OCI-LY3 (cell line): ENCODE measurements at regions not wholly inside any gene's neighbourhood (a gene's known extent, or its start where the extent isn't known, plus 50 kb on each side); places are given as distances from the start of the nearest gene placed in this dataset.
A peak's percentile ranks its signal among the peaks of the same experiment; 100 is the strongest.

Experiments
- H2AFZ ChIP-seq: fragments of 200-600, 300-600 bp; shearing (Covaris generic); 2 replicates; pipeline ENCODE4 v1.6.0; 2014; ENCODE audit warnings: antibody characterized with exemption, low read depth, low read length
- H3K27ac ChIP-seq: fragments of 200-600, 300-600 bp; sonication (generic); 2 replicates; pipeline ENCODE4 v1.5.1; 2014; ENCODE audit warnings: mild to moderate bottlenecking, low read length, moderate library complexity, mixed read lengths
- H3K27me3 ChIP-seq: fragments of 200-600, 300-600 bp; sonication (generic); 2 replicates; pipeline ENCODE4 v1.6.1; 2014; ENCODE audit warnings: low read depth, low read length, mixed read lengths
- H3K36me3 ChIP-seq: fragments of 200-600, 300-600 bp; sonication (generic); replicated peaks from 2 replicates; pipeline ENCODE3; 2014; ENCODE audit warnings: low read depth, low read length, mixed read lengths
- H3K4me1 ChIP-seq: fragments of 300-600, 200-600 bp; sonication (generic); 2 replicates; pipeline ENCODE4 v1.6.1; 2014; ENCODE audit warnings: low read length, mixed read lengths
- H3K4me2 ChIP-seq: fragments of 200-600, 300-600 bp; sonication (generic); 2 replicates; pipeline ENCODE4 v1.6.1; 2014; ENCODE audit warnings: low read length, mixed read lengths
- H3K4me3 ChIP-seq: fragments of 300-600, 200-600 bp; sonication (generic); 2 replicates; pipeline ENCODE4 v1.5.1; 2014; ENCODE audit warnings: antibody characterized with exemption, mild to moderate bottlenecking, low read length, moderate library complexity
- H3K79me2 ChIP-seq: fragments of 300-600, 200-600 bp; shearing (Covaris generic); 2 replicates; pipeline ENCODE4 v1.6.1; 2014; ENCODE audit warnings: mild to moderate bottlenecking, low read length, mixed read lengths
- H3K9ac ChIP-seq: fragments of 300-600, 200-600 bp; shearing (Covaris generic); 2 replicates; pipeline ENCODE4 v1.6.0; 2014; ENCODE audit warnings: mild to moderate bottlenecking, low read length, moderate library complexity
- H3K9me3 ChIP-seq: fragments of 200-600, 300-600 bp; shearing (Covaris generic); 2 replicates; pipeline ENCODE4 v1.6.1; 2014; ENCODE audit warnings: low read length, mixed read lengths; ENCODE audit not compliant: insufficient read depth
- H4K20me1 ChIP-seq: fragments of 200-600, 300-600 bp; sonication (generic); 2 replicates; pipeline ENCODE4 v1.6.1; 2016; ENCODE audit warnings: low read length, mixed read lengths; ENCODE audit not compliant: insufficient read depth
- EZH2phosphoT487 ChIP-seq: fragments of 200-600 bp; shearing (Covaris generic); IDR thresholded peaks from 2 replicates; pipeline ENCODE4 v1.6.1; 2018; ENCODE audit warnings: antibody characterized with exemption, mixed run types, low read depth
- TF ChIP-seq, protein P1 (sequence below): fragments of 200-600, 300-600 bp; sonication (generic); IDR thresholded peaks from 2 replicates; pipeline ENCODE4 v1.5.1; 2014; ENCODE audit warnings: antibody characterized with exemption, low read length, low read depth

DNA sequence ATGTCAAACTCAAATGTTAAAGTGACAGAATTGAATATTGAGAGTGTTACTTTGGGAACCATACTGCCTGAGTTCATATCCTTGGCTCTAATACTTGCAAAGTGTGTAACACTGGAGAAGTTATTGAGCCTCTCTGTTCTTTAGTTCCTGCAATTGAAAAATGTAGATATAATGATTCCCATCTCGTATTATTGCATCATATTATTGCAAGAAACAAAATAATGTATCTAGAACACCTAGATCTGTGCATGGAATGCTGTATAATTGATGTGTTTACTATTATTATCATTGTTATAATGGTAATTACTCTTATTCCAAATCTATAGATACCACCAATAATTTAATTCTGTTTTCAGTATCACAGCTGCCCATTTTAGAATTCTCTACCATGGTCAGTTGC lies 310.3 kb downstream of the GABRG2 start:
- no peaks in the 10 kb centered on the region for H3K27me3 ChIP-seq
- H3K9me3 ChIP-seq: no peaks in the 10 kb centered on the region
- no peak overlapping the region for H3K4me3 ChIP-seq
- no peak overlapping the region for H2AFZ ChIP-seq
- no peak overlapping the region for H3K4me2 ChIP-seq
- H4K20me1 ChIP-seq: no peaks in the 10 kb centered on the region
- no peak overlapping the region for H3K27ac ChIP-seq
- peaks cover 8% of the 10 kb centered on the region for H3K4me1 ChIP-seq
- TF ChIP-seq, protein P1, sequence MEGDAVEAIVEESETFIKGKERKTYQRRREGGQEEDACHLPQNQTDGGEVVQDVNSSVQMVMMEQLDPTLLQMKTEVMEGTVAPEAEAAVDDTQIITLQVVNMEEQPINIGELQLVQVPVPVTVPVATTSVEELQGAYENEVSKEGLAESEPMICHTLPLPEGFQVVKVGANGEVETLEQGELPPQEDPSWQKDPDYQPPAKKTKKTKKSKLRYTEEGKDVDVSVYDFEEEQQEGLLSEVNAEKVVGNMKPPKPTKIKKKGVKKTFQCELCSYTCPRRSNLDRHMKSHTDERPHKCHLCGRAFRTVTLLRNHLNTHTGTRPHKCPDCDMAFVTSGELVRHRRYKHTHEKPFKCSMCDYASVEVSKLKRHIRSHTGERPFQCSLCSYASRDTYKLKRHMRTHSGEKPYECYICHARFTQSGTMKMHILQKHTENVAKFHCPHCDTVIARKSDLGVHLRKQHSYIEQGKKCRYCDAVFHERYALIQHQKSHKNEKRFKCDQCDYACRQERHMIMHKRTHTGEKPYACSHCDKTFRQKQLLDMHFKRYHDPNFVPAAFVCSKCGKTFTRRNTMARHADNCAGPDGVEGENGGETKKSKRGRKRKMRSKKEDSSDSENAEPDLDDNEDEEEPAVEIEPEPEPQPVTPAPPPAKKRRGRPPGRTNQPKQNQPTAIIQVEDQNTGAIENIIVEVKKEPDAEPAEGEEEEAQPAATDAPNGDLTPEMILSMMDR: no peak
- TF ChIP-seq EZH2phosphoT487: no peak
- H3K9ac ChIP-seq: no peak overlapping the region
- no peaks in the 10 kb centered on the region for H3K79me2 ChIP-seq
- H3K36me3 ChIP-seq: no peaks in the 10 kb centered on the region

DNA sequence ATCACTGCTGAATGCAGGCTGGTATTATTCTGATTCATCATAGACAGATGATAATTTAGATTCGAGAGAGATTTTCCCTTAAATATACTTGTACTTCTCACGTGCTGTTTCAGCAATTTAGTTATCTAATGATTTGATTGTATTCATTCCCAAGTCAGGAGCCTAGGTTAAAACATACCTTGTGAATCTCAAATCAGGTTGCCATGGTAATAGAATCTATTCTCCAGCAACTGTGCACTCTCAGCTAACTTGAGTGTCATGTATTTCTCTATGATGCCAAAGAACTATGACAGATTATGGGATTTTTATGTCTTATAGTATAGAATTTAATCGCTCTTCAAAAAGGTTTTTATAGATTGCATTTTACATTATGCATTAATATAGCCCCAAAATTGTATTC lies 315.3 kb downstream of the GABRG2 start:
- no peaks in the 10 kb centered on the region for H3K27me3 ChIP-seq
- TF ChIP-seq EZH2phosphoT487: no peak
- TF ChIP-seq, protein P1: no peak
- H3K27ac ChIP-seq: no peak overlapping the region
- 0 out of 2 replicates have a peak, but pooled peaks cover 4% of the 10 kb centered on the region for H3K4me1 ChIP-seq
- no peak overlapping the region for H3K4me3 ChIP-seq
- H3K79me2 ChIP-seq: no peaks in the 10 kb centered on the region
- H3K36me3 ChIP-seq: no peaks in the 10 kb centered on the region
- H3K9me3 ChIP-seq: no peaks in the 10 kb centered on the region; the same call in 1 of the 2 replicates
- H3K9ac ChIP-seq: no peak overlapping the region
- H3K4me2 ChIP-seq: no peak overlapping the region
- no peaks in the 10 kb centered on the region for H4K20me1 ChIP-seq
- H2AFZ ChIP-seq: no peak overlapping the region

DNA sequence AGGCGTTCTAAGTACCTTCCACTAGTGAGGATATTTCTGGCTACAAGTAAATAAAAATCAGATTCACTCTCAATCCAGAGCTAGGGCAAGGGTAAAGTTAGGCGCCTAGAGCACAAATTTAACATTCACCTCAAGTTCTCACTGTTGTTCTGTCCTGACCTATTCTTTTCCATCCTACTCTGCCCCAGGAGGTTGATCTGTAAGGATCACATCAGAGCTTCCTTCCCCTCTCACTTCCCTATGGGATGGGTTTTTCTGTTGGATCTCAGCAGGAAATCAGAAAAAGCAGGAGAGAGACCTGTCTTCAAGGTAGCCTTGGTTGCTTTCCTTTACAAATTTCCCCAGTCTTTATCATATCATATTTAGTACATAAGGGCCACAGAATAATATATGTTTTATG lies 316.7 kb downstream of the GABRG2 start:
- Histone ChIP-seq H3K27me3 (no peaks in the 10 kb centered on the region), H3K4me3 (no peak overlapping the region), H2AFZ (no peak overlapping the region), H3K36me3 (no peaks in the 10 kb centered on the region), H3K4me2 (no peak overlapping the region), H3K9me3 (no peaks in the 10 kb centered on the region; the same call in 1 of the 2 replicates), H3K9ac (no peak overlapping the region), H4K20me1 (no peaks in the 10 kb centered on the region), H3K79me2 (no peaks in the 10 kb centered on the region), H3K27ac (no peak overlapping the region), H3K4me1 (0 out of 2 replicates have a peak, but pooled peaks cover 4% of the 10 kb centered on the region)
- TF ChIP-seq, protein P1: no peak
- TF ChIP-seq EZH2phosphoT487: no peak

DNA sequence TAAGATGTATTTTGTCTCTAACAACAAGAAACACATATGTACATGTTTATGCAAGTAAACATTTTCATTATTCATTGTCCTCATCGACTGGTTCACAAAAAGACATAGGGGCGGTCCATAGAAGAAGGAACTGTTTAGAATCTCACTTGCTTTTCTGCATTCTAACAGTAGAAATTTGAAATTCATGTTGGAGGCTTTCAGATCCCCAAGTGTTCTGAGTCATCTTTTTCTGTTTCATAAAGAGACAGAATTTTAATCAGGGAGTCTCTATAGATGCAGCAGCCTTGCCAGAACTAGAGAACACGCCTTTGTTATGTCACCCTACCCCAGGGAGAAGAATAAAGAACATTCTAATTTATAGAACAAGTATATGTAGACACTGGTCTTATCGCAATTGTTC lies 324.3 kb downstream of the GABRG2 start:
- no peak for TF ChIP-seq EZH2phosphoT487
- TF ChIP-seq, protein P1: no peak
- no peaks in the 10 kb centered on the region for H3K79me2 ChIP-seq
- H3K27ac ChIP-seq: peak overlapping the region; percentile 33; the same call in 1 of the 2 replicates
- no peaks in the 10 kb centered on the region for H3K27me3 ChIP-seq
- H3K36me3 ChIP-seq: peaks cover 17% of the 10 kb centered on the region
- H3K9me3 ChIP-seq: peaks cover 19% of the 10 kb centered on the region
- no peaks in the 10 kb centered on the region for H4K20me1 ChIP-seq
- H2AFZ ChIP-seq: no peak overlapping the region
- H3K9ac ChIP-seq: no peak overlapping the region
- peaks cover 11% of the 10 kb centered on the region for H3K4me1 ChIP-seq
- H3K4me3 ChIP-seq: no peak overlapping the region
- peak overlapping the region; percentile 17; the same call in 1 of the 2 replicates for H3K4me2 ChIP-seq
